HCT116 (cell line): ENCODE measurements at regions not wholly inside any gene's neighbourhood (a gene's known extent, or its start where the extent isn't known, plus 50 kb on each side); places are given as distances from the start of the nearest gene placed in this dataset.

Experiments used
- CTCF ChIP-seq, 3 experiments: fragments of 200-600 bp in 1 of 3; sonication (generic) in 1 of 3; IDR thresholded peaks in 2 of 3; conservative IDR thresholded peaks in 1 of 3; 2 replicates each; pipeline ENCODE4 v1.5.1; 2012 to 2017; ENCODE audit warnings: low read depth in 2 of 3, low read length in 2 of 3, antibody characterized with exemption in 1 of 3, borderline replicate concordance in 1 of 3, control low read depth in 1 of 3, mild to moderate bottlenecking in 1 of 3, mixed read lengths in 1 of 3, mixed run types in 1 of 3, moderate library complexity in 1 of 3; ENCODE audit not compliant: insufficient read depth in 1 of 3
- EZH2 ChIP-seq: fragments of 200-600 bp; sonication (generic); IDR thresholded peaks from 2 replicates; pipeline ENCODE4 v1.6.1; 2017; ENCODE audit warnings: antibody characterized with exemption, mixed run types
- EZH2phosphoT487 ChIP-seq: fragments of 200-600 bp; IDR thresholded peaks from 2 replicates; pipeline ENCODE4 v1.6.1; 2018; ENCODE audit warnings: antibody characterized with exemption, borderline replicate concordance
- JUND ChIP-seq: IDR thresholded peaks from 2 replicates; pipeline ENCODE4 v1.6.1; 2012
- MAX ChIP-seq: IDR thresholded peaks from 2 replicates; pipeline ENCODE4 v1.6.1; 2012
- POLR2A ChIP-seq: IDR thresholded peaks from 2 replicates; pipeline ENCODE4 v1.7.0; 2011; ENCODE audit warnings: borderline replicate concordance; ENCODE audit not compliant: insufficient read depth, insufficient read length; ENCODE audit errors: extremely low read depth
- POLR2AphosphoS5 ChIP-seq: IDR thresholded peaks from 2 replicates; pipeline ENCODE4 v1.6.1; 2011; ENCODE audit warnings: mild to moderate bottlenecking, low read depth, low read length, moderate library complexity
- TCF7L2 ChIP-seq: IDR thresholded peaks from 2 replicates; pipeline ENCODE4 v1.7.0; 2011; ENCODE audit warnings: borderline replicate concordance, inconsistent platforms; ENCODE audit not compliant: insufficient read depth, insufficient read length; ENCODE audit errors: extremely low read depth
- YY1 ChIP-seq: IDR thresholded peaks from 2 replicates; pipeline ENCODE4 v1.6.1; 2011; ENCODE audit warnings: low read length, low read depth, moderate library complexity, mild to moderate bottlenecking; ENCODE audit not compliant: insufficient replicate concordance; ENCODE audit errors: extremely low read depth
- ZFX ChIP-seq: fragments of 450-650 bp; IDR thresholded peaks from 2 replicates; pipeline ENCODE4 v1.6.1; 2017

GRCh38 chr13:33514362-33514761, 228.8 kb upstream of the STARD13 start:
- no peak for TF ChIP-seq CTCF (IDR thresholded peaks at IDR 0.05 in 2 of 3, conservative IDR thresholded peaks at IDR 0.05 in 1 of 3; ENCODE audit: borderline replicate concordance in 1 of 3, insufficient read depth in 1 of 3, low read depth in 2 of 3, low read length in 2 of 3)
- TF ChIP-seq JUND = no peak
- TF ChIP-seq POLR2AphosphoS5 = no peak
- TF ChIP-seq ZFX = no peak
- TF ChIP-seq POLR2A = no peak
- TF ChIP-seq YY1 = no peak
- TF ChIP-seq EZH2 = no peak
- TF ChIP-seq MAX = no peak
- TF ChIP-seq EZH2phosphoT487 = no peak
- TF ChIP-seq TCF7L2 = no peak
